HCT116 (cell line): ENCODE measurements at regions not wholly inside any gene's neighbourhood (a gene's known extent, or its start where the extent isn't known, plus 50 kb on each side); places are given as distances from the start of the nearest gene placed in this dataset.

Experiments
- POLR2A ChIP-seq: IDR thresholded peaks from 2 replicates; pipeline ENCODE4 v1.7.0; 2011; ENCODE audit warnings: borderline replicate concordance; ENCODE audit not compliant: insufficient read depth, insufficient read length; ENCODE audit errors: extremely low read depth
- SP1 ChIP-seq: IDR thresholded peaks from 2 replicates; pipeline ENCODE4 v1.6.1; 2012; ENCODE audit warnings: low read depth
- TF ChIP-seq, protein P1 (sequence below): IDR thresholded peaks from 2 replicates; pipeline ENCODE4 v1.6.1; 2012
- TF ChIP-seq, protein P2 (sequence below), 3 experiments: fragments of 200-600 bp in 1 of 3; sonication (generic) in 1 of 3; IDR thresholded peaks in 2 of 3; conservative IDR thresholded peaks in 1 of 3; 2 replicates each; pipeline ENCODE4 v1.5.1; 2012 to 2017; ENCODE audit warnings: low read depth in 2 of 3, low read length in 2 of 3, antibody characterized with exemption in 1 of 3, borderline replicate concordance in 1 of 3, control low read depth in 1 of 3, mild to moderate bottlenecking in 1 of 3, mixed read lengths in 1 of 3, mixed run types in 1 of 3, moderate library complexity in 1 of 3; ENCODE audit not compliant: insufficient read depth in 1 of 3

DNA sequence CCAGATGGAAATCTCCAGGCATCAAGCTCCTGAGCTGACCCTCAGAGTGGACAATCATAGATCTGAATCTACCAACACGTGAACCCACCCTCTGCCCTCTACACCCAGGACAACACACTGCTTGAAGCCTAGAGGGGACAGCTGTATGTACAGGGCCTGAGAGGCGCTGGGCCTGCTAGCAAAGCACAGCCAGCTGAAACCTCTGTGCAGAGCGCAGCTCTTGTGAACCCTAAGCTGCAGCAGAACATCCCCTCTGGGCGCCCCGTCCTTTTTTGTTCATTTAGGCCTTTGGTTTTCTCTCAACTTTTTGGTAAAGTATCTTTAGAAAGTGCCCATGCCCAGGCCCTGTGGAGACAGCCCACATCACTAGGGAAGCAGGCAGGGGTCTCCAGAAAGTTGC is 62.4 kb upstream of the SPTLC1 start:
- TF ChIP-seq, protein P1, sequence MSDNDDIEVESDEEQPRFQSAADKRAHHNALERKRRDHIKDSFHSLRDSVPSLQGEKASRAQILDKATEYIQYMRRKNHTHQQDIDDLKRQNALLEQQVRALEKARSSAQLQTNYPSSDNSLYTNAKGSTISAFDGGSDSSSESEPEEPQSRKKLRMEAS = no peak
- TF ChIP-seq SP1 = no peak
- TF ChIP-seq, protein P2, sequence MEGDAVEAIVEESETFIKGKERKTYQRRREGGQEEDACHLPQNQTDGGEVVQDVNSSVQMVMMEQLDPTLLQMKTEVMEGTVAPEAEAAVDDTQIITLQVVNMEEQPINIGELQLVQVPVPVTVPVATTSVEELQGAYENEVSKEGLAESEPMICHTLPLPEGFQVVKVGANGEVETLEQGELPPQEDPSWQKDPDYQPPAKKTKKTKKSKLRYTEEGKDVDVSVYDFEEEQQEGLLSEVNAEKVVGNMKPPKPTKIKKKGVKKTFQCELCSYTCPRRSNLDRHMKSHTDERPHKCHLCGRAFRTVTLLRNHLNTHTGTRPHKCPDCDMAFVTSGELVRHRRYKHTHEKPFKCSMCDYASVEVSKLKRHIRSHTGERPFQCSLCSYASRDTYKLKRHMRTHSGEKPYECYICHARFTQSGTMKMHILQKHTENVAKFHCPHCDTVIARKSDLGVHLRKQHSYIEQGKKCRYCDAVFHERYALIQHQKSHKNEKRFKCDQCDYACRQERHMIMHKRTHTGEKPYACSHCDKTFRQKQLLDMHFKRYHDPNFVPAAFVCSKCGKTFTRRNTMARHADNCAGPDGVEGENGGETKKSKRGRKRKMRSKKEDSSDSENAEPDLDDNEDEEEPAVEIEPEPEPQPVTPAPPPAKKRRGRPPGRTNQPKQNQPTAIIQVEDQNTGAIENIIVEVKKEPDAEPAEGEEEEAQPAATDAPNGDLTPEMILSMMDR (IDR thresholded peaks at IDR 0.05 in 2 of 3, conservative IDR thresholded peaks at IDR 0.05 in 1 of 3; ENCODE audit: borderline replicate concordance in 1 of 3, insufficient read depth in 1 of 3, low read depth in 2 of 3, low read length in 2 of 3) = no peak
- TF ChIP-seq POLR2A = no peak
